GM18861 (cell line): ENCODE measurements at regions not wholly inside any gene's neighbourhood (a gene's known extent, or its start where the extent isn't known, plus 50 kb on each side); places are given as distances from the start of the nearest gene placed in this dataset.

Experiments
- ATAC-seq: cut with Tn5 transposase; IDR thresholded peaks from one replicate; pipeline ENCODE4 v1.9.1; 2021; ENCODE audit not compliant: unreplicated experiment

GRCh38 chr14:36083317-36083716, 93.2 kb downstream of the PTCSC3 start:
- no peak for ATAC-seq

GRCh38 chr14:36078080-36078479, 98.4 kb downstream of the PTCSC3 start:
- no peak for ATAC-seq

- no peak for ATAC-seq
These were observed 100.3 kb downstream of the PTCSC3 start for GRCh38 chr14:36076197-36076596.

GRCh38 chr14:36075203-36075602, 101.3 kb downstream of the PTCSC3 start:
- no peak for ATAC-seq

GRCh38 chr14:36070720-36071043, 105.8 kb downstream of the PTCSC3 start:
- ATAC-seq = no peak

- ATAC-seq = peak; percentile 46
These were observed 106.3 kb downstream of the PTCSC3 start for GRCh38 chr14:36070031-36070719.

GRCh38 chr14:36069535-36069900, 107.0 kb downstream of the PTCSC3 start:
- peak; percentile 50 for ATAC-seq

GRCh38 chr14:36068777-36069534, 107.6 kb downstream of the PTCSC3 start:
- no peak for ATAC-seq

- ATAC-seq = peak; percentile 41
These were observed 108.9 kb downstream of the PTCSC3 start for GRCh38 chr14:36067428-36068187.

- ATAC-seq = no peak
These were observed 109.9 kb downstream of the PTCSC3 start for GRCh38 chr14:36066636-36067035.

GRCh38 chr14:36065831-36066230, 110.7 kb downstream of the PTCSC3 start:
- ATAC-seq = no peak

GRCh38 chr14:36059531-36059930, 117.0 kb downstream of the PTCSC3 start:
- ATAC-seq = no peak

- no peak for ATAC-seq
These were observed 118.9 kb downstream of the PTCSC3 start for GRCh38 chr14:36057452-36058116.

GRCh38 chr14:36056845-36057244, 119.7 kb downstream of the PTCSC3 start:
- no peak for ATAC-seq

GRCh38 chr14:36055681-36056225, 120.8 kb downstream of the PTCSC3 start:
- ATAC-seq = no peak

GRCh38 chr14:36055052-36055378, 121.5 kb downstream of the PTCSC3 start:
- no peak for ATAC-seq

GRCh38 chr14:36054353-36055051, 122.0 kb downstream of the PTCSC3 start:
- ATAC-seq = no peak

GRCh38 chr14:36052681-36053080, 123.8 kb downstream of the PTCSC3 start:
- ATAC-seq = no peak

GRCh38 chr14:36052063-36052462, 124.5 kb downstream of the PTCSC3 start:
- ATAC-seq = no peak

GRCh38 chr14:36048667-36049066, 127.9 kb downstream of the PTCSC3 start:
- ATAC-seq = no peak

- no peak for ATAC-seq
These were observed 128.6 kb downstream of the PTCSC3 start for GRCh38 chr14:36047912-36048311.
